AG09319 (cell line): ENCODE measurements at regions not wholly inside any gene's neighbourhood (a gene's known extent, or its start where the extent isn't known, plus 50 kb on each side); places are given as distances from the start of the nearest gene placed in this dataset.

ENCODE experiments used
- DNase-seq: peaks from one replicate; pipeline ENCODE4 v3.0.0-alpha.2; 2010; ENCODE audit warnings: low read depth; ENCODE audit errors: extremely low read depth
- TF ChIP-seq, protein P1 (sequence below): IDR thresholded peaks from 2 replicates; pipeline ENCODE4 v1.5.1; 2011; ENCODE audit warnings: low read depth, mild to moderate bottlenecking, inconsistent platforms, low read length, moderate library complexity

DNA sequence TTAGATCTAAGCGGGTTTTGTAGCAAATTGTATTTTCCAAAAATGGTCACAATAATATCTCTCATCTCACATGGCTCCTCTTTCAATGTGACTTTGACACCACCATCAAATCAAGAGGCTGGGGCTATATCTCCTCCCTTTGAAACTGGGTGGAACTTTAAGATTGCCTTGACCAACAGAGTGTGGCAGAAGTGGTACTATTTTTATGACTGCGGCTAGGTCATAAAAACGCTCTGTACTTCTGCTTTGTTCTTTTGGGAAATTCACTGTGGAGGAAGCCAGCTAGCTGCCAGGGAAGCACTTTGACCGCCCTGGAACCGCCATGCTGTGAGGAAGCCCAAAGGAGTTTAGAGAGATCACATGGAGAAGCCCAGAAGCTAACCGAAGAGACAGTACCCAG, 50.7 kb upstream of the ACOT11 start:
- TF ChIP-seq, protein P1, sequence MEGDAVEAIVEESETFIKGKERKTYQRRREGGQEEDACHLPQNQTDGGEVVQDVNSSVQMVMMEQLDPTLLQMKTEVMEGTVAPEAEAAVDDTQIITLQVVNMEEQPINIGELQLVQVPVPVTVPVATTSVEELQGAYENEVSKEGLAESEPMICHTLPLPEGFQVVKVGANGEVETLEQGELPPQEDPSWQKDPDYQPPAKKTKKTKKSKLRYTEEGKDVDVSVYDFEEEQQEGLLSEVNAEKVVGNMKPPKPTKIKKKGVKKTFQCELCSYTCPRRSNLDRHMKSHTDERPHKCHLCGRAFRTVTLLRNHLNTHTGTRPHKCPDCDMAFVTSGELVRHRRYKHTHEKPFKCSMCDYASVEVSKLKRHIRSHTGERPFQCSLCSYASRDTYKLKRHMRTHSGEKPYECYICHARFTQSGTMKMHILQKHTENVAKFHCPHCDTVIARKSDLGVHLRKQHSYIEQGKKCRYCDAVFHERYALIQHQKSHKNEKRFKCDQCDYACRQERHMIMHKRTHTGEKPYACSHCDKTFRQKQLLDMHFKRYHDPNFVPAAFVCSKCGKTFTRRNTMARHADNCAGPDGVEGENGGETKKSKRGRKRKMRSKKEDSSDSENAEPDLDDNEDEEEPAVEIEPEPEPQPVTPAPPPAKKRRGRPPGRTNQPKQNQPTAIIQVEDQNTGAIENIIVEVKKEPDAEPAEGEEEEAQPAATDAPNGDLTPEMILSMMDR: no peak
- no peak for DNase-seq

DNA sequence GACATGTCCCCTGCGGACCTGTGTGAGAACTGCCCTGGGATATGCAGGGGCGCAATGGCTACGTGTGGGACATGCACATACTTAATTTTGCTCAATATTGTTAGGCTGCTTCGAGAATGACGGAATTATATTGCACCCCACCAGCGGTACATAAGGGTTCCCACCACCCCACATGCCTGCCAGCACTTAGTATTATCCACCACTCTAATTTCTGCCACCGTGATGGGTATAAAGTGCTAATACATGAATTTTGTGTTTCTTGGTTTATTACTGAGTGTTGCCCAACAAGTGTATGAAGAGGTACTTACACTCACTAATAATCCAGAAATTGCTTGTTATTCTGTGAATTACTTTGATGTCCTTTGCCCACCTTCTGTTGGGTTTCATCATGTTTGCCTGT, 52.1 kb upstream of the ACOT11 start:
- no peak for DNase-seq
- TF ChIP-seq, protein P1: no peak

DNA sequence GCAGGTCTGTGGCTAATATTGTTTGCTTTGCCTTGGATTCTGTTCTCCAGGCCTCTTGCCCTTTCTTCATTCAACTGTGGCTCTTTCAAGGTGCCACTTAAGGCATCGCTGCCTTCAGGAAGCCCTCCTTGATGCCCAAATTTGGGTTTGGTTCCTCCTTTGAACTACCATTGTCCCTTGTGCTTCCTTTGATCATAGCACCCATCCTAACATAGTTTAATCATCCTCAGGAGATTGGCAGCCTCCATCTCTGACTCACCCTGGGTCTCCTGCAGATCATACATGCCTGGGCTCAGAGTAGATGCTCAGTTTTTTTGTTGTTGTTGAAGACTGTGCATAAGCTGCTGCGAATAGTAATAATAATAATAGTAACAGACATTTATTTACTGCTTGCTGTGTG, 54.4 kb upstream of the ACOT11 start:
- TF ChIP-seq, protein P1: no peak

DNA sequence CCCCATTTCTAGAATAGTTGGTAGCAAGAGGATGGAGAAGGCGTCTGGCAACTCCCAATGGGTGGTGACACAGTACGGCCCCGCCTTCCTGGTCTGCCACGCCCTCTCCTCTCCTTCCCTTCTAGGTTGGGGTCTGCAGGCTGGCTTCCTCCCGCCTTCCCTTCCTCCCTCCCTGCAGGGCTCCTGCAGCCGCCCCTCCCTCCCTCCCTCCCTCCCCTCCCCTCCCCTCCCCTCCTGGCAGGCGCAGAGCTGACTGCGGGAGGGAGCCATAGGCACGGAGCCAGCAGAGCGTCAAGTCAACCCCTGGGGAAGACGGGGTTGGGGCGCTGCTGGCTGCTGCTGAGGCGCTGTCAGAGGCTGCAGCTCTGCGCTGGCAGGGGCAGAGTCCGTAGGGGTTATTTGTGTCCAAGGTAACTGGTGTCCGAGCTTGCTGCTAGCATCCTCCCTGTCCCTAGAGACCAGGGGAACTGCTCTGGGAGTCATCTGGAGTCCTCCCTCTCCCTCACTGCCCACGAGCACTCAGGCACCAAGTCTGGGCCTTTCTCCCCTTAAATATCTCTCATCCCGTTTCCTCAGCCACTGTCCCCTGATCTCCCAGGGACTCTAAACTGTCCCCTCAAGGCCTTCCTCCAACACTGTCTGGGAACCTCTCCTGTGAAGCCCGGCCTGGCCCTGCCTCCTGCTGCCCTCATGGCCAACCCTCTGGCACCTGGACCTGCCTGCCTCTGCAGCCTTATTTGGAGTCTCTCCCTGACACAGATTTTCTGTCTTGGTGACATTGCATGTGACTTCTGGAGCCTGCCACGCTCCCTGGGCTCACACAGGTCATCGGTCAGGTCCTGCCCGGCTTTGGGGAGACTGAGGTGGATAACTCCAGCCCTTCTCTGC, 57.4 kb upstream of the ACOT11 start:
- no peak for DNase-seq

More for the DNA sequence above, 54.4 kb upstream of the ACOT11 start:
- no peak for DNase-seq

DNA sequence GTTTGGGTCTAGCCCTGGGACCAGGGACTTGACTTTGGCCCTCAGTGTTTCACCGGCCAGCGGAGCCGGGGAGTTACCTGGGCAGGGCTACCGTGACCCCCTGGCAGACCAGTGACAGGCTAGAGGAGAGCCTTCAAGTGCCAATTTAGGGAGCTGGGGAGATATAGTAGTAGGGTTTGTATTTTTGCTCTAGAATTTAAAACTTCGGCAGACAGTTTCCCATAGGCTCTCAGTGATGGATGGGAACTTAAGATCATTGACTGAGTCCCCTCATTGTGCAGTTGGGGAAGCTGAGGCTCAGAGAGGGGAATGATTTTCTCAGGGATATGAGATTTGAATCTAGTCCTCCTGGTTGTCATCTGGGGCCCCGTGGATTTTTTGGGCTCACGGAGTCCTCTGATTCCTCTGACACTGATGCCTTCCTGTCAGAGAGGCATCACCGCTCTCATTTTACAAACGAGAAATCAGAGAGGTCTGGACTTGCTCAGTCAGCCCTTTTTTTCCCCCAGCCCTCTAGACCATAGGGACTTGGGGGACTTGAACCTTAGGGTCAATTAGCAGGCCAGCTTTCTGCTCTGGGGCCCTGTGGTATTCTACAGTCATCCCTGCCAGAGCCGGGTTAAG, 58.3 kb upstream of the ACOT11 start:
- DNase-seq: no peak
- TF ChIP-seq, protein P1: no peak

More for the DNA sequence above, 57.4 kb upstream of the ACOT11 start:
- TF ChIP-seq, protein P1: no peak

DNA sequence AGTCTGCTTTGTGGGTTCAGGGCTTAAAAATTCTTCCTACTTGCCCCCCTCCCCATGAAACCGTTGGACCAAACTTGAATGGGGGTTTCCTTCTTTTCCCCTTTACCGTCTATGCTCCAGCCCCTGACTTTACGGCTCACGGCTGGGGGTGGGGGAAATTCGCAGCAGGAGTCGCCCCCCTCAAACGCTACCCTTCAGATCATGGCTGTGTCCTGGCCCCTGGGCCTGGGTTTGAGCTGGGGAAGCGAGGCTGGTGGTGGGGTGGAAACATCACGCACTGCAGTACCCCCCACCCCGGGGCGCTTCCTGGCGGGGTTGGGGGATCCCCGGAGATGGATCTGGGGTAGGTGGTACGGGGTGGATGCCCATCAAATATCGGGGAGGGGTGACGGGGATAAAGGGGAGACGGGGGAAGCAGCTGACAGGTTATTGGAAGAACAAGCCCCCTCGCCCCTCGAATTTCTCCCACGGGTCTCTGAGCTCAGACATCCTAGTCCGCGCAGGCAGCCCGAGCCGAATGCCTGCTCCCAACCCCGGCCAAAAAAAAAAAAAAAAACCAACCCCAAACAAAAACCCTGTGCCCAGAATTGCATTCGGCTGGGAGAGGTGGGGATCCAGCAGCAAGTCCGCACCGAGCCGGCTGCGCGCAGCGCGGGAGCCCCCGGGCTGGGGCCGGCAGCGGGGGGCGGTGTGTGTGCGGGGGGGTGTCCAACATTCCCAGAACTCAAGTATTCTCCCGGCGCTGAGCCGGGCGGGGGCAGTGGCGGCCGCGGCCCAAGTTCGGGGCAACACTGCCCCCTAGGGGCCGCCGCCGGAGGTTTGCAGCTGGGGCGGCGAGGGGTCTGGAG, 59.0 kb upstream of the ACOT11 start:
- DNase-seq: peak; percentile 34
- TF ChIP-seq, protein P1: peak; percentile 80
